ENCODE measurements at regions not wholly inside any gene's neighbourhood (a gene's known extent, or its start where the extent isn't known, plus 50 kb on each side); places are given as distances from the start of the nearest gene placed in this dataset.

GRCh38 chr4:147336252-147336651, 144.6 kb upstream of the EDNRA start:
- POLR2A ChIA-PET: no interaction called here
- CTCF ChIA-PET: no interaction called here

GRCh38 chr4:147339100-147339499, 141.8 kb upstream of the EDNRA start:
- POLR2A ChIA-PET: no interaction called here
- Histone ChIP-seq H3K36me3 (ENCODE audit: control insufficient read depth in 2 of 2, insufficient read depth in 1 of 2, low read length in 2 of 2) (no peaks in the 10 kb centered on the region), H3K27ac (ENCODE audit: extremely low read depth, low read depth, low read length) (no peak overlapping the region), H3K4me1 (ENCODE audit: control insufficient read depth, insufficient read depth, low read length) (no peaks in the 10 kb centered on the region), H3K4me3 (ENCODE audit: low read depth, low read length) (no peak overlapping the region), H3K9me3 (ENCODE audit: control insufficient read depth, insufficient read depth, low read depth, low read length) (no peaks in the 10 kb centered on the region)
- no peak for TF ChIP-seq SP3 (tag by site-specific recombination; IDR thresholded peaks at IDR 0.05)
- TF ChIP-seq ZBTB7A (tag by site-specific recombination; IDR thresholded peaks at IDR 0.05; ENCODE audit: low read depth): no peak
- TF ChIP-seq ZFP41 (tag by site-specific recombination; IDR thresholded peaks at IDR 0.05; ENCODE audit: borderline replicate concordance): no peak
- no peak for TF ChIP-seq ZNF132 (tag by site-specific recombination; IDR thresholded peaks at IDR 0.05; ENCODE audit: borderline replicate concordance)
- TF ChIP-seq ZNF488 (tag by site-specific recombination; IDR thresholded peaks at IDR 0.05): no peak
- no peak for TF ChIP-seq ZNF148 (tag by site-specific recombination; IDR thresholded peaks at IDR 0.05; ENCODE audit: borderline replicate concordance)
- no peak for TF ChIP-seq ZNF596 (tag by site-specific recombination; IDR thresholded peaks at IDR 0.05)
- TF ChIP-seq ZBTB8A (tag by site-specific recombination; IDR thresholded peaks at IDR 0.05): no peak
- CTCF ChIA-PET: no interaction called here

More at GRCh38 chr4:147336252-147336651, 144.6 kb upstream of the EDNRA start:
- TF ChIP-seq PATZ1 (tag by site-specific recombination; IDR thresholded peaks at IDR 0.05): no peak
- no peak for TF ChIP-seq ZEB2 (tag by site-specific recombination; IDR thresholded peaks at IDR 0.05)
- TF ChIP-seq TRIM28 (IDR thresholded peaks at IDR 0.05; ENCODE audit: borderline replicate concordance, low read length): no peak
- TF ChIP-seq ZNF561 (tag by site-specific recombination; IDR thresholded peaks at IDR 0.05; ENCODE audit: borderline replicate concordance): no peak
- TF ChIP-seq ZNF560 (tag by site-specific recombination; IDR thresholded peaks at IDR 0.05; ENCODE audit: borderline replicate concordance): no peak
- TF ChIP-seq SETDB1 (IDR thresholded peaks at IDR 0.05; ENCODE audit: insufficient read length, low read length): no peak
- TF ChIP-seq ZNF580 (tag by site-specific recombination; IDR thresholded peaks at IDR 0.05): no peak
- TF ChIP-seq PRDM10 (tag by site-specific recombination; IDR thresholded peaks at IDR 0.05): no peak
- no peak for TF ChIP-seq ZNF621 (tag by site-specific recombination; IDR thresholded peaks at IDR 0.05)
- no peak for TF ChIP-seq ZNF2 (tag by site-specific recombination; IDR thresholded peaks at IDR 0.05)
- TF ChIP-seq PRDM1 (tag by site-specific recombination; IDR thresholded peaks at IDR 0.05): no peak
- TF ChIP-seq ZNF366 (tag by site-specific recombination; conservative IDR thresholded peaks at IDR 0.05): no peak
- no peak for TF ChIP-seq ZNF558 (tag by site-specific recombination; IDR thresholded peaks at IDR 0.05)
- TF ChIP-seq BCL11B (tag by site-specific recombination; IDR thresholded peaks at IDR 0.05; ENCODE audit: low read depth): no peak
- TF ChIP-seq ZNF777 (tag by site-specific recombination; IDR thresholded peaks at IDR 0.05; ENCODE audit: borderline replicate concordance): no peak
- Histone ChIP-seq H3K9me3 (ENCODE audit: control insufficient read depth, insufficient read depth, low read depth, low read length) (no peaks in the 10 kb centered on the region), H3K4me3 (ENCODE audit: low read depth, low read length) (no peak overlapping the region), H3K36me3 (ENCODE audit: control insufficient read depth in 2 of 2, insufficient read depth in 1 of 2, low read length in 2 of 2) (no peaks in the 10 kb centered on the region), H3K27ac (ENCODE audit: extremely low read depth, low read depth, low read length) (no peak overlapping the region), H3K4me1 (ENCODE audit: control insufficient read depth, insufficient read depth, low read length) (no peaks in the 10 kb centered on the region)

Data from HEK293 (cell line).